ENCODE measurements at regions not wholly inside any gene's neighbourhood (a gene's known extent, or its start where the extent isn't known, plus 50 kb on each side); places are given as distances from the start of the nearest gene placed in this dataset.

DNA sequence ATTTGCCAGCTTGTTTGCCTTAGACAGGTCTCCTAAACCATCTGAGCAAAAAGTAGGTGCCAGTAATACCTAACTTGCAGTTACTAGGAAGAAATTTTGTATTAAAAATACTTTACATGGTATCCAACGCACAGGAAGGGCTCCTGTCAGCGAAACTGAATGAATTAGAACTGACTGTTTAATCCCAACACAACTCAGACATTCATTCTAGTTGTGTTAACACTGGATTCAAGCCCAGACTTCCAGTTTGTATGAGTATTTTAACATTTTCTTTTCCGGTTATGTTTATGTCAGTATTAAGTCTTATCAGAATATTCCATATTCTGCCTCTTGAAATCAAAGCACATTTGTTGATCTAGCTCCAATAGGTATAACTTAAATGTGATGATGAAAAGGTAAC, 82.0 kb upstream of the SOX2 start:
- no peak for TF ChIP-seq YY1 (IDR thresholded peaks at IDR 0.05; ENCODE audit: insufficient read depth, insufficient read length)
- no peak for TF ChIP-seq SUZ12 (IDR thresholded peaks at IDR 0.05; ENCODE audit: extremely low read depth, insufficient read depth, insufficient read length)
- TF ChIP-seq ZNF274 (IDR thresholded peaks at IDR 0.05; ENCODE audit: low read depth, low read length), result no peak

Data from NT2/D1 (cell line).